SU-DHL-6 (cell line): ENCODE measurements at regions not wholly inside any gene's neighbourhood (a gene's known extent, or its start where the extent isn't known, plus 50 kb on each side); places are given as distances from the start of the nearest gene placed in this dataset.

Experiments used
- CTCF ChIP-seq: fragments of 200-600 bp; sonication (generic); IDR thresholded peaks from one replicate; pipeline ENCODE4 v1.5.1; 2017; ENCODE audit warnings: antibody characterized with exemption, mild to moderate bottlenecking, low read length, moderate library complexity; ENCODE audit not compliant: insufficient read depth, poor library complexity, severe bottlenecking
- EZH2phosphoT487 ChIP-seq: fragments of 200-600 bp; sonication (generic), shearing (Covaris generic); conservative IDR thresholded peaks from 2 replicates; pipeline ENCODE4 v1.6.1; 2018; ENCODE audit warnings: mild to moderate bottlenecking, antibody characterized with exemption, low read length, moderate library complexity, mixed read lengths

DNA sequence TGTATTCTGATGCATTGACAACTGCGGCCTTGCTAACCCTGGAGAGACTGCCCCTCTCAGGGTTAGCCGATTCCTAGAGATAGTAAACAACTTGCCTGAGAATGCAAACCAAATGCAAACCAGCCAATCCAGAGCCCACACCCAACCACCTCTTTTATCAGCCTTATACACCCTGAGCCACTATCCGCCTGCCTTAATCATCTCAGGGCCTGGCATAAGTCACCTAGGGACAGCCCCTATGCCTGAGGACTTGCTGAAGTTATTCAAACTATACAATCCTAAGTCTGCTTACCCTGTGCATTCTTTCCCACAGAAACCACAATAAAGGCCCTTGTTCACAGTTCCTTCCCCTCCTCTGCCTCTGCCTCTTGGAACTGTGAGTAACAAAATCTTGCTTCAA is 177.2 kb downstream of the KCNA5 start:
- TF ChIP-seq CTCF (no peak), EZH2phosphoT487 (no peak)
